GM18505 (cell line): ENCODE measurements at regions not wholly inside any gene's neighbourhood (a gene's known extent, or its start where the extent isn't known, plus 50 kb on each side); places are given as distances from the start of the nearest gene placed in this dataset.

Experiments
- ATAC-seq: cut with Tn5 transposase; IDR thresholded peaks from one replicate; pipeline ENCODE4 v1.9.1; 2021; ENCODE audit not compliant: unreplicated experiment
- POLR2A ChIP-seq: IDR thresholded peaks from 4 replicates; pipeline ENCODE4 v1.6.1; 2011; ENCODE audit warnings: borderline replicate concordance; ENCODE audit not compliant: insufficient read depth, insufficient read length; ENCODE audit errors: extremely low read depth

GRCh38 chr7:41536873-41537665 is 165.8 kb downstream of the INHBA start:
- ATAC-seq: no peak
- TF ChIP-seq POLR2A: no peak

GRCh38 chr7:41536122-41536872 is 166.6 kb downstream of the INHBA start:
- ATAC-seq: no peak

GRCh38 chr7:41529831-41530230 is 173.1 kb downstream of the INHBA start:
- TF ChIP-seq POLR2A: no peak
- no peak for ATAC-seq

More at GRCh38 chr7:41536122-41536872, 166.6 kb downstream of the INHBA start:
- TF ChIP-seq POLR2A: no peak

- no peak for TF ChIP-seq POLR2A
- ATAC-seq: no peak
These were observed 178.0 kb downstream of the INHBA start for GRCh38 chr7:41524876-41525275.

GRCh38 chr7:41520445-41520844 is 182.4 kb downstream of the INHBA start:
- no peak for ATAC-seq
- no peak for TF ChIP-seq POLR2A

- ATAC-seq: no peak
These were observed 185.1 kb downstream of the INHBA start for GRCh38 chr7:41517771-41518170.

GRCh38 chr7:41508755-41509154 is 194.1 kb downstream of the INHBA start:
- TF ChIP-seq POLR2A: no peak
- no peak for ATAC-seq

More at GRCh38 chr7:41517771-41518170, 185.1 kb downstream of the INHBA start:
- TF ChIP-seq POLR2A: no peak

- ATAC-seq: no peak
- no peak for TF ChIP-seq POLR2A
These were observed 195.1 kb downstream of the INHBA start for GRCh38 chr7:41507686-41508268.

GRCh38 chr7:41504214-41504980 is 198.5 kb downstream of the INHBA start:
- TF ChIP-seq POLR2A: no peak
- no peak for ATAC-seq

GRCh38 chr7:41503438-41503837 is 199.5 kb downstream of the INHBA start:
- TF ChIP-seq POLR2A: no peak
- no peak for ATAC-seq

- no peak for TF ChIP-seq POLR2A
- no peak for ATAC-seq
These were observed 201.4 kb downstream of the INHBA start for GRCh38 chr7:41501466-41501865.

GRCh38 chr7:41501006-41501405 is 201.9 kb downstream of the INHBA start:
- no peak for ATAC-seq
- no peak for TF ChIP-seq POLR2A

GRCh38 chr7:41492603-41493002 is 210.3 kb downstream of the INHBA start:
- no peak for ATAC-seq

More at GRCh38 chr7:41492603-41493002, 210.3 kb downstream of the INHBA start:
- TF ChIP-seq POLR2A: no peak
